ENCODE measurements at regions not wholly inside any gene's neighbourhood (a gene's known extent, or its start where the extent isn't known, plus 50 kb on each side); places are given as distances from the start of the nearest gene placed in this dataset.
A peak's percentile ranks its signal among the peaks of the same experiment; 100 is the strongest.

- no peak overlapping the region for H3K9ac ChIP-seq (ENCODE audit: low read length)
- H3K9me3 ChIP-seq (ENCODE audit: low read length), result no peaks in the 10 kb centered on the region
- no peak overlapping the region for H3K27ac ChIP-seq (ENCODE audit: low read length)
- peaks cover 9% of the 10 kb centered on the region for H3K4me1 ChIP-seq (ENCODE audit: low read length)
- H3K79me2 ChIP-seq (ENCODE audit: low read length), result no peaks in the 10 kb centered on the region
- no peaks in the 10 kb centered on the region for H3K36me3 ChIP-seq (ENCODE audit: insufficient read depth, low read length)
- H3K9me2 ChIP-seq (replicated peaks; ENCODE audit: insufficient read depth, low read length), result no peaks in the 10 kb centered on the region
- no peak for DNase-seq
- no peak overlapping the region for H2AFZ ChIP-seq (ENCODE audit: low read length)
- H3K27me3 ChIP-seq (ENCODE audit: low read length), result no peaks in the 10 kb centered on the region
- H3K4me2 ChIP-seq (ENCODE audit: low read depth, low read length, poor library complexity, severe bottlenecking), result no peak overlapping the region
- H4K20me1 ChIP-seq (ENCODE audit: insufficient read depth, low read depth, low read length), result no peaks in the 10 kb centered on the region
- H3K4me3 ChIP-seq (ENCODE audit: low read length), result no peak overlapping the region
These were observed 170.6 kb upstream of the SPHKAP start for GRCh38 chr2:228352048-228352447.

- no peaks in the 10 kb centered on the region for H3K9me2 ChIP-seq (replicated peaks; ENCODE audit: insufficient read depth, low read length)
- H3K36me3 ChIP-seq (ENCODE audit: insufficient read depth, low read length), result no peaks in the 10 kb centered on the region
- H3K9me3 ChIP-seq (ENCODE audit: low read length), result no peaks in the 10 kb centered on the region
- no peak overlapping the region for H3K4me2 ChIP-seq (ENCODE audit: low read depth, low read length, poor library complexity, severe bottlenecking)
- no peak overlapping the region for H3K9ac ChIP-seq (ENCODE audit: low read length)
- H2AFZ ChIP-seq (ENCODE audit: low read length), result no peak overlapping the region
- DNase-seq, result no peak
- no peak overlapping the region for H3K4me3 ChIP-seq (ENCODE audit: low read length)
- no peaks in the 10 kb centered on the region for H3K79me2 ChIP-seq (ENCODE audit: low read length)
- H4K20me1 ChIP-seq (ENCODE audit: insufficient read depth, low read depth, low read length), result no peaks in the 10 kb centered on the region
- no peaks in the 10 kb centered on the region for H3K27me3 ChIP-seq (ENCODE audit: low read length)
- H3K4me1 ChIP-seq (ENCODE audit: low read length), result peaks cover 15% of the 10 kb centered on the region
- no peak overlapping the region for H3K27ac ChIP-seq (ENCODE audit: low read length)
These were observed 167.1 kb upstream of the SPHKAP start for GRCh38 chr2:228348516-228349064.

GRCh38 chr2:228344531-228344930 lies 163.0 kb upstream of the SPHKAP start:
- Histone ChIP-seq H3K79me2 (ENCODE audit: low read length) (no peaks in the 10 kb centered on the region), H3K4me3 (ENCODE audit: low read length) (no peak overlapping the region), H3K27me3 (ENCODE audit: low read length) (no peaks in the 10 kb centered on the region), H3K27ac (ENCODE audit: low read length) (no peak overlapping the region), H4K20me1 (ENCODE audit: insufficient read depth, low read depth, low read length) (no peaks in the 10 kb centered on the region), H3K9ac (ENCODE audit: low read length) (no peak overlapping the region), H3K9me3 (ENCODE audit: low read length) (0 out of 2 replicates have a peak, but pooled peaks cover 1% of the 10 kb centered on the region), H3K4me1 (ENCODE audit: low read length) (peaks cover 9% of the 10 kb centered on the region), H3K4me2 (ENCODE audit: low read depth, low read length, poor library complexity, severe bottlenecking) (no peak overlapping the region), H3K36me3 (ENCODE audit: insufficient read depth, low read length) (no peaks in the 10 kb centered on the region), H2AFZ (ENCODE audit: low read length) (no peak overlapping the region), H3K9me2 (replicated peaks; ENCODE audit: insufficient read depth, low read length) (no peaks in the 10 kb centered on the region; the same call in 1 of the 2 replicates)
- no peak for DNase-seq

- Histone ChIP-seq H3K9me3 (ENCODE audit: low read length) (0 out of 2 replicates have a peak, but pooled peaks cover 3% of the 10 kb centered on the region), H3K4me1 (ENCODE audit: low read length) (peaks cover 9% of the 10 kb centered on the region)
These were observed 158.0 kb upstream of the SPHKAP start for GRCh38 chr2:228339525-228339924.

GRCh38 chr2:228334180-228334579 lies 152.7 kb upstream of the SPHKAP start:
- Histone ChIP-seq H3K4me3 (ENCODE audit: low read length) (no peak overlapping the region), H3K9me3 (ENCODE audit: low read length) (no peaks in the 10 kb centered on the region), H3K27me3 (ENCODE audit: low read length) (no peaks in the 10 kb centered on the region), H4K20me1 (ENCODE audit: insufficient read depth, low read depth, low read length) (no peaks in the 10 kb centered on the region), H3K4me2 (ENCODE audit: low read depth, low read length, poor library complexity, severe bottlenecking) (no peak overlapping the region), H2AFZ (ENCODE audit: low read length) (no peak overlapping the region), H3K9me2 (replicated peaks; ENCODE audit: insufficient read depth, low read length) (no peaks in the 10 kb centered on the region), H3K9ac (ENCODE audit: low read length) (no peak overlapping the region), H3K36me3 (ENCODE audit: insufficient read depth, low read length) (no peaks in the 10 kb centered on the region), H3K4me1 (ENCODE audit: low read length) (no peaks in the 10 kb centered on the region), H3K79me2 (ENCODE audit: low read length) (no peaks in the 10 kb centered on the region), H3K27ac (ENCODE audit: low read length) (no peak overlapping the region)
- no peak for DNase-seq

More at GRCh38 chr2:228339525-228339924, 158.0 kb upstream of the SPHKAP start:
- Histone ChIP-seq H3K27me3 (ENCODE audit: low read length) (no peaks in the 10 kb centered on the region), H3K9me2 (replicated peaks; ENCODE audit: insufficient read depth, low read length) (no peaks in the 10 kb centered on the region; the same call in 1 of the 2 replicates), H3K27ac (ENCODE audit: low read length) (no peak overlapping the region), H4K20me1 (ENCODE audit: insufficient read depth, low read depth, low read length) (no peaks in the 10 kb centered on the region), H3K4me3 (ENCODE audit: low read length) (no peak overlapping the region), H3K79me2 (ENCODE audit: low read length) (no peaks in the 10 kb centered on the region), H3K9ac (ENCODE audit: low read length) (no peak overlapping the region), H2AFZ (ENCODE audit: low read length) (no peak overlapping the region), H3K4me2 (ENCODE audit: low read depth, low read length, poor library complexity, severe bottlenecking) (no peak overlapping the region), H3K36me3 (ENCODE audit: insufficient read depth, low read length) (no peaks in the 10 kb centered on the region)
- DNase-seq, result no peak

GRCh38 chr2:228329282-228329681 lies 147.8 kb upstream of the SPHKAP start:
- Histone ChIP-seq H3K27ac (ENCODE audit: low read length) (no peak overlapping the region), H3K79me2 (ENCODE audit: low read length) (no peaks in the 10 kb centered on the region), H3K9me2 (replicated peaks; ENCODE audit: insufficient read depth, low read length) (no peaks in the 10 kb centered on the region), H3K9me3 (ENCODE audit: low read length) (no peaks in the 10 kb centered on the region), H3K4me2 (ENCODE audit: low read depth, low read length, poor library complexity, severe bottlenecking) (no peak overlapping the region), H3K36me3 (ENCODE audit: insufficient read depth, low read length) (no peaks in the 10 kb centered on the region), H3K4me3 (ENCODE audit: low read length) (no peak overlapping the region), H4K20me1 (ENCODE audit: insufficient read depth, low read depth, low read length) (no peaks in the 10 kb centered on the region), H3K9ac (ENCODE audit: low read length) (no peak overlapping the region), H3K4me1 (ENCODE audit: low read length) (no peaks in the 10 kb centered on the region), H3K27me3 (ENCODE audit: low read length) (no peaks in the 10 kb centered on the region), H2AFZ (ENCODE audit: low read length) (no peak overlapping the region)
- DNase-seq, result no peak

GRCh38 chr2:228321015-228321414 lies 139.5 kb upstream of the SPHKAP start:
- Histone ChIP-seq H3K27me3 (ENCODE audit: low read length) (no peaks in the 10 kb centered on the region), H3K4me1 (ENCODE audit: low read length) (peaks cover 13% of the 10 kb centered on the region), H3K36me3 (ENCODE audit: insufficient read depth, low read length) (no peaks in the 10 kb centered on the region), H4K20me1 (ENCODE audit: insufficient read depth, low read depth, low read length) (no peaks in the 10 kb centered on the region), H3K4me2 (ENCODE audit: low read depth, low read length, poor library complexity, severe bottlenecking) (no peak overlapping the region), H2AFZ (ENCODE audit: low read length) (no peak overlapping the region), H3K9me2 (replicated peaks; ENCODE audit: insufficient read depth, low read length) (no peaks in the 10 kb centered on the region), H3K79me2 (ENCODE audit: low read length) (no peaks in the 10 kb centered on the region), H3K27ac (ENCODE audit: low read length) (no peak overlapping the region), H3K9me3 (ENCODE audit: low read length) (no peaks in the 10 kb centered on the region), H3K9ac (ENCODE audit: low read length) (no peak overlapping the region), H3K4me3 (ENCODE audit: low read length) (no peak overlapping the region)
- no peak for DNase-seq

- Histone ChIP-seq H3K4me3 (ENCODE audit: low read length) (no peak overlapping the region), H3K9ac (ENCODE audit: low read length) (no peak overlapping the region), H4K20me1 (ENCODE audit: insufficient read depth, low read depth, low read length) (no peaks in the 10 kb centered on the region), H2AFZ (ENCODE audit: low read length) (0 out of 2 replicates have a peak overlapping the region, but pooled peaks have one; percentile 8), H3K79me2 (ENCODE audit: low read length) (no peaks in the 10 kb centered on the region), H3K4me2 (ENCODE audit: low read depth, low read length, poor library complexity, severe bottlenecking) (no peak overlapping the region), H3K27me3 (ENCODE audit: low read length) (no peaks in the 10 kb centered on the region), H3K27ac (ENCODE audit: low read length) (no peak overlapping the region), H3K9me3 (ENCODE audit: low read length) (no peaks in the 10 kb centered on the region), H3K36me3 (ENCODE audit: insufficient read depth, low read length) (no peaks in the 10 kb centered on the region), H3K4me1 (ENCODE audit: low read length) (peaks cover 13% of the 10 kb centered on the region), H3K9me2 (replicated peaks; ENCODE audit: insufficient read depth, low read length) (no peaks in the 10 kb centered on the region)
- DNase-seq, result peak; percentile 79
These were observed 136.7 kb upstream of the SPHKAP start for GRCh38 chr2:228318218-228318617.

All from Karpas-422 (cell line).